ENCODE measurements at regions not wholly inside any gene's neighbourhood (a gene's known extent, or its start where the extent isn't known, plus 50 kb on each side); places are given as distances from the start of the nearest gene placed in this dataset.

DNA sequence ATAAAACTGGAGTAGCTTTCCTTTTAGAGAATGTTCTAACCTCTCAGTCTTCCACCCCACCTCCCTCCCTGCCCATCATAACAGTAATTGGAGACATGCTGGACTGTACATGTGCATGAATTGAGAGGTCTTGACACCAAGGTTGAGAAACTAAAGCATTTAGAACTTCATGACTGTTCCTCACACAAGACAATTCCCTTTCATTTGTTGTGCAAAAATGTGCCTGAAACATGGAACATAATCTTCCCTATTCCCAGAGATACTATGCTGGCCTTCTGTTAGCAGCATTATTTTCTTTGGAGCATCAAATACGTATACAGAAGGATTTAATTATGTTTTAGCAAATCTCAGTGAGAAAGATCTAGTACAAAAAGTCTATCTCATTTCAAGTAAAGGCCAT is 97.5 kb upstream of the KCNE2 start:
- Histone ChIP-seq H2AK5ac (ENCODE audit: low read depth, low read length) (no peak overlapping the region), H3K9me3 (ENCODE audit: insufficient read depth in 2 of 2, low read depth in 1 of 2, low read length in 1 of 2) (no peaks in the 10 kb centered on the region), H2BK5ac (ENCODE audit: low read depth, low read length) (no peak overlapping the region), H4K8ac (ENCODE audit: extremely low read depth, insufficient read depth, low read length) (no peak overlapping the region), H2BK20ac (ENCODE audit: low read length) (no peak overlapping the region), H3K14ac (ENCODE audit: insufficient read length) (no peak overlapping the region), H2BK15ac (ENCODE audit: low read length) (no peak overlapping the region), H3K4me1 (replicated peaks in 1 of 4; ENCODE audit: control insufficient read depth in 3 of 4, insufficient read depth in 4 of 4, low read length in 3 of 4) (no peaks in the 10 kb centered on the region), H3K56ac (replicated peaks; ENCODE audit: insufficient read length, low read depth, low read length) (no peak overlapping the region), H3K27me3 (replicated peaks in 1 of 4; ENCODE audit: control insufficient read depth in 3 of 4, extremely low read depth in 1 of 4, insufficient read depth in 3 of 4, low read length in 3 of 4) (no peaks in the 10 kb centered on the region), H3K27ac (ENCODE audit: low read depth, low read length) (no peak overlapping the region), H3K36me3 (ENCODE audit: control insufficient read depth in 2 of 4, insufficient read depth in 4 of 4, low read length in 3 of 4) (no peaks in the 10 kb centered on the region), H3K4ac (replicated peaks; ENCODE audit: insufficient read length, low read depth, low read length) (no peak overlapping the region), H3K23me2 (ENCODE audit: low read depth, low read length) (no peaks in the 10 kb centered on the region), H4K20me1 (replicated peaks in 1 of 2; ENCODE audit: control insufficient read depth in 1 of 2, insufficient read depth in 2 of 2, low read length in 2 of 2) (no peaks in the 10 kb centered on the region), H3K79me2 (ENCODE audit: control insufficient read depth in 1 of 2, insufficient read depth in 2 of 2, low read length in 2 of 2) (no peaks in the 10 kb centered on the region), H4K91ac (replicated peaks; ENCODE audit: insufficient read length, low read length) (no peak overlapping the region), H3K4me3 (ENCODE audit: extremely low read depth in 1 of 4, insufficient read depth in 2 of 4, low read depth in 3 of 4, low read length in 4 of 4) (no peak overlapping the region), H3K23ac (ENCODE audit: insufficient read length) (no peak overlapping the region), H2AFZ (ENCODE audit: low read length) (no peak overlapping the region), H2BK120ac (replicated peaks; ENCODE audit: low read depth, low read length) (no peak overlapping the region), H4K5ac (ENCODE audit: insufficient read length, low read depth, low read length) (no peak overlapping the region), H2BK12ac (ENCODE audit: low read depth, low read length) (no peak overlapping the region), H3K79me1 (ENCODE audit: low read depth, low read length) (no peaks in the 10 kb centered on the region), H3K4me2 (ENCODE audit: insufficient read depth in 1 of 2, low read depth in 2 of 2, low read length in 2 of 2) (no peak overlapping the region), H3K18ac (ENCODE audit: extremely low read depth, low read length) (no peak overlapping the region), H3K9ac (replicated peaks in 1 of 4; ENCODE audit: extremely low read depth in 1 of 4, low read depth in 3 of 4, low read length in 3 of 4) (no peak overlapping the region)
- 80% methylated on average over 1 of the region's 1 CpG; no CpG with 5 or more reads in 1 of the 2 experiments for WGBS, 2 experiments (ENCODE audit: extremely low coverage in 1 of 2, insufficient coverage in 1 of 2, insufficient read length in 1 of 2, insufficient replicate concordance in 2 of 2, low coverage in 1 of 2, low lambda C conversion rate in 2 of 2, missing lambda C conversion rate in 1 of 2)
- POLR2A ChIA-PET (ENCODE audit: partially characterized antibody), result no interaction called here
- CTCF ChIA-PET (ENCODE audit: partially characterized antibody), result interaction anchor here (1.2 to 1.5 kb wide), 2 partner anchors 82 to 174 kb away, joined by 4 to 5 read pairs; no protein-coding TSS in a partner anchor
- FAIRE-seq, result no peak
- DNase-seq (ENCODE audit: low read depth in 1 of 2, low spot score in 2 of 2), result no peak
- no peak for TF ChIP-seq MAX (IDR thresholded peaks at IDR 0.05)
- TF ChIP-seq CHD2 (IDR thresholded peaks at IDR 0.05; ENCODE audit: low read length), result no peak
- no peak for TF ChIP-seq KDM1A (IDR thresholded peaks at IDR 0.05; ENCODE audit: borderline replicate concordance, low read length)
- no peak for TF ChIP-seq RBBP5 (IDR thresholded peaks at IDR 0.05; ENCODE audit: borderline replicate concordance, low read depth, low read length)
- no peak for TF ChIP-seq CHD1 (IDR thresholded peaks at IDR 0.05; ENCODE audit: low read depth, low read length)
- TF ChIP-seq FOSL1 (IDR thresholded peaks at IDR 0.05; ENCODE audit: insufficient read depth, low read depth, low read length), result no peak
- TF ChIP-seq NRF1 (IDR thresholded peaks at IDR 0.05; ENCODE audit: low read depth, low read length), result no peak
- no peak for TF ChIP-seq HDAC6 (IDR thresholded peaks at IDR 0.05; ENCODE audit: low read depth, low read length)
- no peak for TF ChIP-seq ATF3 (IDR thresholded peaks at IDR 0.05; ENCODE audit: insufficient read depth, low read depth, low read length)
- no peak for TF ChIP-seq CBX5 (IDR thresholded peaks at IDR 0.05; ENCODE audit: low read depth, low read length)
- no peak for TF ChIP-seq CEBPB (IDR thresholded peaks at IDR 0.05; ENCODE audit: low read depth, low read length)
- no peak for TF ChIP-seq SIX5 (IDR thresholded peaks at IDR 0.05; ENCODE audit: low read depth, low read length)
- no peak for TF ChIP-seq RFX5 (IDR thresholded peaks at IDR 0.05; ENCODE audit: borderline replicate concordance, low read depth, low read length)
- no peak for TF ChIP-seq SUZ12 (IDR thresholded peaks at IDR 0.05; ENCODE audit: low read length)
- TF ChIP-seq KDM4A (IDR thresholded peaks at IDR 0.05; ENCODE audit: low read depth, low read length, severe bottlenecking), result no peak

Measured in H1 (cell line).